Dendritic cell treated with granulocyte-macrophage colony-stimulating factor and Interleukin-4, amounts not matched to agents 40 ng/mL and 50 ng/mL, for 4 days (primary cell): ENCODE measurements at regions not wholly inside any gene's neighbourhood (a gene's known extent, or its start where the extent isn't known, plus 50 kb on each side); places are given as distances from the start of the nearest gene placed in this dataset.
"Not testable (repeated sequence)": the region's sequence is repeated elsewhere in the genome, so short reads cannot be mapped to it uniquely, and the experiment has no call there.

ENCODE experiments used
- H3K27ac Mint-ChIP-seq: one replicate; pipeline ENCODE4 v1.8.0; 2022; ENCODE audit warnings: mild to moderate bottlenecking, mixed read lengths
- H3K27me3 Mint-ChIP-seq: one replicate; pipeline ENCODE4 v1.8.0; 2022; ENCODE audit warnings: mild to moderate bottlenecking, mixed read lengths
- H3K36me3 Mint-ChIP-seq: one replicate; pipeline ENCODE4 v1.8.0; 2022; ENCODE audit warnings: low read depth, mixed read lengths
- H3K4me1 Mint-ChIP-seq: one replicate; pipeline ENCODE4 v1.8.0; 2022; ENCODE audit warnings: low read depth, mixed read lengths
- H3K4me3 Mint-ChIP-seq: one replicate; pipeline ENCODE4 v1.8.0; 2022; ENCODE audit warnings: mild to moderate bottlenecking, moderate library complexity, mixed read lengths
- H3K9me3 Mint-ChIP-seq: one replicate; pipeline ENCODE4 v1.8.0; 2022; ENCODE audit warnings: mixed read lengths
- intact Hi-C: fragments of 100-400 bp; cut with micrococcal nuclease; formaldehyde crosslinking; loops from one replicate; pipeline ENCODE4 v1.15.0; 2022

DNA sequence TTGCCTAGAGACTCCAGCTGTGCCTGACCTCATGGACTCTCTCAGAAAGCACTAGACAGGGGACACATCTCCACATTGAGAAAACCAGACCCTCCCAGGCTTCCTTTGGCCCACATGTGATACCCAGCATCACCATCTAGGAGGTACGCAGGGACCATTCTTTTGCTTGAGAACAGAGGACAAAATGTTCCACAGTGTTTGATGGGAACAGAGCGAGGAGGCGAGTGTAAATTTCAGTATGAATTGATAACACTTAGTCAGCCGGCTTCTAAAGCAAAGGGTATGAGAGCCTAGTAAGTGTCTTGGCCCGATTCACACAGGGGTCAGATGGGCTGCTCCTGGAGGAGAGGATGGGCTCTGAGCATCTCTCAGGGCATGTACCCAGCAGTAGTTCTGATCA lies 1052.4 kb downstream of the BCL11B start:
- H3K4me1 Mint-ChIP-seq = no peaks in the 10 kb centered on the region
- no peaks in the 10 kb centered on the region for H3K27me3 Mint-ChIP-seq
- no peaks in the 10 kb centered on the region for H3K36me3 Mint-ChIP-seq
- no peaks in the 10 kb centered on the region for H3K9me3 Mint-ChIP-seq
- intact Hi-C loops = no loop called here
- H3K27ac Mint-ChIP-seq = no peak overlapping the region
- H3K4me3 Mint-ChIP-seq = no peak overlapping the region

DNA sequence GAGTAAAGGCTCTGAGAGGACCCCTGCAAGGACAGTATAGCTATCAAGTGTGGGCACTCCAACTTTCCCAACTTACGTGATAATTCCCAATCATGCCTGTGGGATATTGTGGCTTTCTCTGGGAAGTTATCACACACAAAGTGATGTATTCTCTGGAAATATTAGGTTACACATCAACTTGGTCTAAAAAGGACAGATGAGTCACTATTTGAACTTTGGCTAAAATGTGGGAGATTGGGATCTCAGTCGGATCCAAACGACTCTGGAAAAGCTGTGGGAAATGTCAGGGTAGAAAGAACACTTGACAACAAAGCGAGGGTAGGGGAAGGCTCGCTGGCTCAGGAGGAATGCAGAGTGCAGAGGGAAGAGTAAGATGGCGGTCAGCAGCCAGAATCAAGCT lies 1048.9 kb downstream of the BCL11B start:
- Mint-ChIP-seq H3K27me3 (no peaks in the 10 kb centered on the region), H3K27ac (no peak overlapping the region), H3K36me3 (no peaks in the 10 kb centered on the region), H3K4me3 (no peak overlapping the region), H3K9me3 (no peaks in the 10 kb centered on the region), H3K4me1 (no peaks in the 10 kb centered on the region)
- intact Hi-C loops = no loop called here

DNA sequence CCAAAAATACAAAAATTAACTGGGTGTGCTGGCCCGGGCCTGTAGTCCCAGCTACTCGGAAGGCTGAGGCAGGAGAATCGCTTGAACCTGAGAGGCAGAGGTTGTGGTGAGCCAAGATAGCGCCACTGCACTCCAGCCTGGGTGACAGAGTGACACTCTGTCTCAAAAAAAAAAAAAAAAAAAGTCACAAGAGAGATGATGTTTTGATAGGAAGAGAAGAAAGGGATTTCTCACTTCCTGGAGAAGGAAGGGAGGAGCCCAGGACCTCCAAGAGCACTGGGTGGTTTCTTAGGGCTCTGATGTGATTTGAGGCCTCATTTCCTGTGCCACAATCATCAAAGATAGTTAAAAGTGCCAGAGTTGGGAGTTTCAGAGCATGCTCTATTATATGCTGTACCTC lies 1048.3 kb downstream of the BCL11B start:
- H3K27me3 Mint-ChIP-seq, H3K4me3 Mint-ChIP-seq, H3K4me1 Mint-ChIP-seq, H3K9me3 Mint-ChIP-seq, intact Hi-C loops, H3K36me3 Mint-ChIP-seq, H3K27ac Mint-ChIP-seq: not testable (repeated sequence)

DNA sequence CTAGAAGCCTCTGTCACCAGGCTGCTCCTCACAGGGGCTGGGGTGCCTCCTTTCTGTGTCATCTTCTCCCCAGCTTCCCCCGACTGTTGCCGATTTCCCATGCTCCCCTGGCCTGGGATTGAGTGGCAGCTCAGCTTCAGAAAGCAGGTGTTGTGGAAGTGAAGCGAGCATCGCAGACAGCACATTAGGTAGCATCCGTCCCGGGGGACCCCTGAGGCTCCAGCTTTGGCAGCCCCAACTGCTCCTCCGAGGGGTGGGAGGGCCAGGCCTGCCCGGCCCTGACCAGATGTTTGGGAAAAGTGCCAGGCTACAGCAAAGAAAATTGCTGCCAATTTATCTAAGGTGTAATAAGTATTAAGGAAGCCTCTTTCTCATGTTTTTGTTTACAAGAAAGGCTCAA lies 1045.6 kb downstream of the BCL11B start:
- H3K4me1 Mint-ChIP-seq = no peaks in the 10 kb centered on the region
- H3K9me3 Mint-ChIP-seq = no peaks in the 10 kb centered on the region
- intact Hi-C loops = no loop called here
- no peak overlapping the region for H3K4me3 Mint-ChIP-seq
- H3K27ac Mint-ChIP-seq = no peak overlapping the region
- H3K27me3 Mint-ChIP-seq = no peaks in the 10 kb centered on the region
- H3K36me3 Mint-ChIP-seq = no peaks in the 10 kb centered on the region

DNA sequence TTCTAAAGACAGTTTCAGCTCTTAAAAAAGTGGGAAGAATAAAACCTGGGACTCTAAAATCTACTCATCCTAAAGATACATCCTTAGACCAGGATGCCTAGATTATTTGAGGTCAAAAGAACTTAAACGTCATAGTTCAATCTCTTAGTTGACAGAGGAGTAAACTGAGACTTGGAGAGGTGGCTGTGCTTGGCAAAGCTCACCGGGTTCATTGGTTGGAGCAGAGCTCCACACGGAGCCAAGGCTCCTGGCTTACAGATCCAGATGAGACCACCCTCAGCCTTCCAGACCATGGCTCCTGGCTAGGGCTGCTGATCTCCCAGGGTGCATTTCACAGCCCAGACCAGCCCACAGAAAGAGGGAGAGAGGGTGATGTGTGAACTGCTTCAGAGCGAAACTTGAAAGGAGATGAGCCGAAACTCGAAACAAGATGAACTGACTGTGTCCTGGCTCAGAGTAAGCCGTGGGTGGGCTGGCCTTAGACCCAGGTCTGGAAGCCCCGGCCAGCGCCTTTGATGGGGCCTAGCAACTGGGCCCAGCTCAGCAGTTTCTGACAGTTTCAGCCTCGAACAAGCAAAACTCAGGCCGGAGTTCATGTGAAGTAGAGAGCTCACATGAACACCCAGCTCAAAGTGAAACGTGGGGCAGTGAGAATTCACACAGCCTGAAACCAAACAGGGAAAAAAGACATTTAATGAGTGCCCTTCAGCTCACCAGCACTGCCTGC lies 1044.8 kb downstream of the BCL11B start:
- H3K4me3 Mint-ChIP-seq = no peak overlapping the region

DNA sequence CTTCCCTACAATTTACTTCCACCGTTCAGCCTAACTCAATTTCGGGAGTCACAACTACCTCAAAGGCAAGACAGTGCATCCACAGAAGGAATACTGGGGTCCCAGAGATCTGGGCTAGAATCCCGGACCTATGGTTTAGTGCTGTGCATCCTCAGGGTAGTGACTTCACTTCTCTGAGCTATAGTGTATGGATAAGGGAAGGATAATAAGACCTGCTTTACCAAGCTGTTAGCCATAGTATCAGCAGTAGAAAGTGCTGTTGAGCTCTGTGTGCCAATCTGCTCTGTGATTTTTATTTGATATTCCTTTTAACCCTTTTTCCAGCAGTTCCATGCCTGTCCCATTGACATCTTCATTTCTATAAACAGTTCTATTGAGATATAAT lies 1044.3 kb downstream of the BCL11B start:
- H3K4me1 Mint-ChIP-seq = no peaks in the 10 kb centered on the region

More for the DNA sequence above, 1044.8 kb downstream of the BCL11B start:
- intact Hi-C loops = no loop called here
- H3K36me3 Mint-ChIP-seq = no peaks in the 10 kb centered on the region
- no peaks in the 10 kb centered on the region for H3K4me1 Mint-ChIP-seq
- no peaks in the 10 kb centered on the region for H3K27me3 Mint-ChIP-seq
- H3K9me3 Mint-ChIP-seq = no peaks in the 10 kb centered on the region
- no peak overlapping the region for H3K27ac Mint-ChIP-seq

DNA sequence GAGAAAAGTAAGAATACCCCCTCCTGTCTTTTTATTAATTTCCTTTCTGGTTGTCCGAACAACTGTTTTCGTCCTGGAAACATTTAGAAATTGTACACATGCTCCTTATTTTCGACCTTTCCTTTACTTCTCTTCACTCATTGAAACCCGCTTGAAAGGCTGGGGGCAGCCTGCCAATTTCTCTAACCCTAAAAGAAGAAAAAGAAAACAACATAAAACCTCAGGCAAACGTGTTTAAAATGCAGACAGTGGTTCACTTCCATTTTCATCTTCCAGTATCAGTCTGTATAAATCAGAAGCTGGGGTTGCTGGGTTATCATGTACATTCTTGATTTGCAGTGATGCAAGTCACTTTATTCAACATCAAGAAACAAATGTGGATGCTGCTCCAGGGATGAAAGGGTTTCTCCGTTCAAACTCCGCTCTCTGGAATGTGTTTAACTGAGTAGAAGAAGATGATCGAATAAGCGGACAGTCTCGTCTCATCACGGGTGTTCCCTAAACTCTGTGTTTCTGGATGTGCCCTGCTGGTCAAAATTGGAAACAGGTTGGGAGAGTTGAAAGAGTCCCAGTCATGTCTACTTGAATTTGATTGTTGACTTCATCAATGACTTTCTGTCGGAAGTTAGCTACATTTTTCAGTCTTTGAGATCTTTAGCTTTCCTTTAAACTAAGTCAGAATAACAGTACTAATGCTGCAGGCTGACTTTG lies 1042.2 kb downstream of the BCL11B start:
- H3K27me3 Mint-ChIP-seq = no peaks in the 10 kb centered on the region
- H3K4me1 Mint-ChIP-seq = no peaks in the 10 kb centered on the region
- no peaks in the 10 kb centered on the region for H3K9me3 Mint-ChIP-seq
- no peaks in the 10 kb centered on the region for H3K36me3 Mint-ChIP-seq
- intact Hi-C loops = no loop called here
- H3K4me3 Mint-ChIP-seq = no peak overlapping the region
- H3K27ac Mint-ChIP-seq = no peak overlapping the region

More for the DNA sequence above, 1044.3 kb downstream of the BCL11B start:
- H3K27ac Mint-ChIP-seq = no peak overlapping the region
- H3K36me3 Mint-ChIP-seq = no peaks in the 10 kb centered on the region
- H3K27me3 Mint-ChIP-seq = no peaks in the 10 kb centered on the region
- H3K9me3 Mint-ChIP-seq = no peaks in the 10 kb centered on the region
- no peak overlapping the region for H3K4me3 Mint-ChIP-seq
- intact Hi-C loops = no loop called here

DNA sequence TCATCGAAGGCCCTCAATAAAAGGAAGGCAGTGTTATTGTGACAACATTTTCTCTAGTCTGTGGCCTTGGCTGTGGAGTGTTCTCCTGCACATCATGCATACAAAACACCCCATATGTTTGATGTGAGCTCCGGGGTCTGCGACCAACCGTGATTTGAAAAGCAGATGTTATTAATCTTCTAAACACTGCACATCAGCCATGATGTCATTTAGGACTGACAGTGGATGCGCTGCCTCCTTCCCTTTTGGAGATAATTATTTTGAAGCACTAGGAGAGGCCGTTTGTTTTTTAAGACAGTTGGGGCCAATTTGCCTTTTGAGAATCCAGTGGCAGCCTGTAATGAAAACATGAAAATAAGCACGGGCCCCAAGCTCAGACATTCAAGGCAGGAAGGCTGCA lies 1041.6 kb downstream of the BCL11B start:
- no peaks in the 10 kb centered on the region for H3K27me3 Mint-ChIP-seq
- H3K9me3 Mint-ChIP-seq = no peaks in the 10 kb centered on the region
- no peak overlapping the region for H3K27ac Mint-ChIP-seq
- intact Hi-C loops = no loop called here
- no peaks in the 10 kb centered on the region for H3K36me3 Mint-ChIP-seq
- H3K4me3 Mint-ChIP-seq = no peak overlapping the region
- no peaks in the 10 kb centered on the region for H3K4me1 Mint-ChIP-seq

- H3K36me3 Mint-ChIP-seq = no peaks in the 10 kb centered on the region
- no peak overlapping the region for H3K27ac Mint-ChIP-seq
- intact Hi-C loops = no loop called here
- H3K4me3 Mint-ChIP-seq = no peak overlapping the region
- no peaks in the 10 kb centered on the region for H3K27me3 Mint-ChIP-seq
- H3K9me3 Mint-ChIP-seq = no peaks in the 10 kb centered on the region
- no peaks in the 10 kb centered on the region for H3K4me1 Mint-ChIP-seq
Observed at GRCh38 chr14:98231210-98231609, 1040.8 kb downstream of the BCL11B start.

DNA sequence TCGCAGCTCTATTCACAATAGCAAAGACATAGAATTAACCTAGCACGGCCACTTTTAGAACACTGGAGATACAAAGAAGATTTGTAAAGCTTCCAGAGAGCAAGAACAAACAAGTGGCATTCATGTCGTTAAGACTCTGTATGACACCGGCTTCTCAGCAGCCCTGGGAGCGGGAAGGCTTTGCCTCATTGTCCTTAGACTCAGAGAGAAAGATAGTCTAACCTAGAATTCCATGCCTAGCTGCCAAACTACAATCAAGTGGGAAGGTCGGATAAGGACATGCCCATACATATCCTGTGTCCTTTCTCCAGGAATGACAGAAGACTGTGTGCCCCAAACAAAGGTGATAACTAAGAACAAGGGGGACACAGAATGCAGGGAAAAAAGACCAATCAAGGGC lies 1038.3 kb downstream of the BCL11B start:
- Mint-ChIP-seq H3K4me1 (no peaks in the 10 kb centered on the region), H3K4me3 (no peak overlapping the region), H3K36me3 (no peaks in the 10 kb centered on the region), H3K27ac (no peak overlapping the region), H3K27me3 (no peaks in the 10 kb centered on the region), H3K9me3 (no peaks in the 10 kb centered on the region)
- intact Hi-C loops = no loop called here

GRCh38 chr14:98234208-98234607 lies 1037.8 kb downstream of the BCL11B start:
- H3K4me3 Mint-ChIP-seq = no peak overlapping the region
- H3K27ac Mint-ChIP-seq = no peak overlapping the region
- no peaks in the 10 kb centered on the region for H3K27me3 Mint-ChIP-seq
- no peaks in the 10 kb centered on the region for H3K36me3 Mint-ChIP-seq
- H3K4me1 Mint-ChIP-seq = no peaks in the 10 kb centered on the region
- intact Hi-C loops = no loop called here
- H3K9me3 Mint-ChIP-seq = no peaks in the 10 kb centered on the region

DNA sequence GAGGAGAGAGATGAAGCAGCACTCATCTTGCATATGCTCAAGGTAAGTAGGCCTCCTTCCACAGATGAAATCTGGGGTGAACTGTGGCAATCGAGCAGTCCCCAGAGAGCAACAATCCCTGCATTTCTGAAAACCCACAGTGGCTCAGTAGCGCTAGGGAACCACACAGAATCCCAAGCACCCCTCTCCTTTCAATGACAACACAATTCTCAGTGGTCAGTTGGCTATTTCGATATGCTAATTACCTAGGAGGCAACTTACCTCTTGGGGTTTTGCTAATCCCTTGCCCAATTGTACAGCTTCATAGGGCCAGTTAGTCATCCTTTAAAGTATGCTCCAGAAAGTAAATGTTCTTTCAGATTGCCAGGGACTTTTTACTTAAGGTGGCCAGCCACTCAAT lies 1035.7 kb downstream of the BCL11B start:
- H3K27me3 Mint-ChIP-seq = no peaks in the 10 kb centered on the region
- no peak overlapping the region for H3K27ac Mint-ChIP-seq
- H3K4me3 Mint-ChIP-seq = no peak overlapping the region
- no peaks in the 10 kb centered on the region for H3K9me3 Mint-ChIP-seq
- no peaks in the 10 kb centered on the region for H3K36me3 Mint-ChIP-seq
- no peaks in the 10 kb centered on the region for H3K4me1 Mint-ChIP-seq
- intact Hi-C loops = no loop called here

- H3K27me3 Mint-ChIP-seq = no peaks in the 10 kb centered on the region
- H3K4me1 Mint-ChIP-seq = no peaks in the 10 kb centered on the region
- no peaks in the 10 kb centered on the region for H3K9me3 Mint-ChIP-seq
- no peak overlapping the region for H3K27ac Mint-ChIP-seq
- intact Hi-C loops = no loop called here
- H3K36me3 Mint-ChIP-seq = no peaks in the 10 kb centered on the region
- H3K4me3 Mint-ChIP-seq = no peak overlapping the region
Observed at GRCh38 chr14:98237939-98238338, 1034.1 kb downstream of the BCL11B start.

GRCh38 chr14:98240376-98240775 lies 1031.6 kb downstream of the BCL11B start:
- Mint-ChIP-seq H3K27me3 (no peaks in the 10 kb centered on the region), H3K4me1 (no peaks in the 10 kb centered on the region)

DNA sequence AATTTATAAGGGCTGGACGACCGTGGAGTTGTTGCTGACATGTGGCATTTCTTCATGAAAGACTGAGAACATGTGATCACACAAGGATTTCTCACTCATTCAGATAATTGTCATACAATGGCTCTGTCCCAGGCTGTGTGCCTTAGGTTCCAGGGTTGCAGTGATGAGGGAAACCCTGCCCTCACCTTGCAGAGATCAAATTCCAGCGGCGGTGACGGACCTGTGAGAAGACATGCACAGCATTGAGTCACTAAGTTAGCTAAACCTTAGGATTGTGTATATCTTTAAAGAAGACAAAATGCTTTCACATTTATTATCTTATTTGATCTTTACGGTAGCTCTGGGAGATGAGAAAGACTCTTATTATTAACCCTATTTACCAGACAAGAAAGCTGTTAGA lies 1029.1 kb downstream of the BCL11B start:
- no peaks in the 10 kb centered on the region for H3K27me3 Mint-ChIP-seq
- intact Hi-C loops = no loop called here
- no peaks in the 10 kb centered on the region for H3K4me1 Mint-ChIP-seq
- H3K9me3 Mint-ChIP-seq = no peaks in the 10 kb centered on the region
- no peak overlapping the region for H3K4me3 Mint-ChIP-seq
- no peaks in the 10 kb centered on the region for H3K36me3 Mint-ChIP-seq
- no peak overlapping the region for H3K27ac Mint-ChIP-seq

More at GRCh38 chr14:98240376-98240775, 1031.6 kb downstream of the BCL11B start:
- Mint-ChIP-seq H3K27ac (no peak overlapping the region), H3K36me3 (no peaks in the 10 kb centered on the region), H3K9me3 (no peaks in the 10 kb centered on the region), H3K4me3 (no peak overlapping the region)
- intact Hi-C loops = no loop called here
